ENCODE measurements at regions not wholly inside any gene's neighbourhood (a gene's known extent, or its start where the extent isn't known, plus 50 kb on each side); places are given as distances from the start of the nearest gene placed in this dataset.

GRCh38 chr10:121357401-121357800 lies 240.8 kb downstream of the FGFR2 start:
- TF ChIP-seq CTCF (IDR thresholded peaks at IDR 0.05) (no peak), POLR2A (IDR thresholded peaks at IDR 0.05) (no peak)

Data from thyroid gland (tissue), 4 donors.